ENCODE measurements at regions not wholly inside any gene's neighbourhood (a gene's known extent, or its start where the extent isn't known, plus 50 kb on each side); places are given as distances from the start of the nearest gene placed in this dataset.
"Not testable (repeated sequence)": the region's sequence is repeated elsewhere in the genome, so short reads cannot be mapped to it uniquely, and the experiment has no call there.

DNA sequence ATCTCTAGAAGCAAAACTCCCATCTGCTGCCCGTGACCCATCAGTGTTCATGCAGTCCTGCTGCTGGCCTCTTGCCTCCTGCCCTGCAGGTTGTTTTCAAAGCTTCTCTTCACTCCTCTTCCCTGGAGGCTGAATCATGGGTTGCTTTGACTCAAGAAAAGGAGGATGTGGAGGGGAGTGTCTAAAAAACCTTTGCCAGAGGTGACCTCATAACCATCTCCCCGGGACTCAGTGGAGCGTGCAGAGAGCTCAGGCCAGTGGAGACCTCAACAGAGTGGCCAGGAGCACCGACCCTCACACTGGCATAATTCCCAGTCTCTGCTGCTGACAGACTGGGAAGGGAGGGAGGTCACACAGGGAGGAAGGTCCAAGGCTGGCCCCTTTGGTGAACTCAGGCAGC is 60.9 kb upstream of the ITGA11 start:
- no peak for DNase-seq
- POLR2A ChIA-PET = no interaction called here

GRCh38 chr15:68493629-68494028 is 61.7 kb upstream of the ITGA11 start:
- TF ChIP-seq CTCF (IDR thresholded peaks at IDR 0.05) = no peak
- no peak for DNase-seq

More for the DNA sequence above, 60.9 kb upstream of the ITGA11 start:
- intact Hi-C loops (cut with micrococcal nuclease) = no loop called here
- CTCF ChIA-PET = no interaction called here
- peaks cover 5% of the 10 kb centered on the region for H3K27me3 Mint-ChIP-seq
- no peak for ATAC-seq
- no peaks in the 10 kb centered on the region for H3K9me3 Mint-ChIP-seq
- no peaks in the 10 kb centered on the region for H3K4me1 Mint-ChIP-seq (ENCODE audit: low read depth)
- no peak for TF ChIP-seq CTCF (IDR thresholded peaks at IDR 0.05)
- H3K27ac Mint-ChIP-seq = no peak overlapping the region
- H3K36me3 Mint-ChIP-seq (ENCODE audit: low read depth) = no peaks in the 10 kb centered on the region
- no peak overlapping the region for H3K4me3 Mint-ChIP-seq

GRCh38 chr15:68494573-68495110 is 62.7 kb upstream of the ITGA11 start:
- POLR2A ChIA-PET = no interaction called here
- H3K27ac Mint-ChIP-seq = no peak overlapping the region
- intact Hi-C loops (cut with micrococcal nuclease) = no loop called here
- H3K9me3 Mint-ChIP-seq = no peaks in the 10 kb centered on the region
- ATAC-seq = no peak
- CTCF ChIA-PET = interaction anchor here (3.1 kb wide), 1 partner anchor 179 kb away, joined by 9 read pairs; no protein-coding TSS in a partner anchor
- no peak overlapping the region for H3K4me3 Mint-ChIP-seq
- no peaks in the 10 kb centered on the region for H3K36me3 Mint-ChIP-seq (ENCODE audit: low read depth)
- H3K27me3 Mint-ChIP-seq = peaks cover 3% of the 10 kb centered on the region
- no peaks in the 10 kb centered on the region for H3K4me1 Mint-ChIP-seq (ENCODE audit: low read depth)
- no peak for TF ChIP-seq CTCF (IDR thresholded peaks at IDR 0.05)
- no peak for DNase-seq

More at GRCh38 chr15:68493629-68494028, 61.7 kb upstream of the ITGA11 start:
- ChIA-PET POLR2A (no interaction called here), CTCF (no interaction called here)
- Mint-ChIP-seq H3K4me3 (no peak overlapping the region), H3K4me1 (ENCODE audit: low read depth) (no peaks in the 10 kb centered on the region), H3K9me3 (no peaks in the 10 kb centered on the region), H3K27me3 (peaks cover 3% of the 10 kb centered on the region), H3K36me3 (ENCODE audit: low read depth) (no peaks in the 10 kb centered on the region), H3K27ac (no peak overlapping the region)
- no peak for ATAC-seq
- intact Hi-C loops (cut with micrococcal nuclease) = no loop called here

DNA sequence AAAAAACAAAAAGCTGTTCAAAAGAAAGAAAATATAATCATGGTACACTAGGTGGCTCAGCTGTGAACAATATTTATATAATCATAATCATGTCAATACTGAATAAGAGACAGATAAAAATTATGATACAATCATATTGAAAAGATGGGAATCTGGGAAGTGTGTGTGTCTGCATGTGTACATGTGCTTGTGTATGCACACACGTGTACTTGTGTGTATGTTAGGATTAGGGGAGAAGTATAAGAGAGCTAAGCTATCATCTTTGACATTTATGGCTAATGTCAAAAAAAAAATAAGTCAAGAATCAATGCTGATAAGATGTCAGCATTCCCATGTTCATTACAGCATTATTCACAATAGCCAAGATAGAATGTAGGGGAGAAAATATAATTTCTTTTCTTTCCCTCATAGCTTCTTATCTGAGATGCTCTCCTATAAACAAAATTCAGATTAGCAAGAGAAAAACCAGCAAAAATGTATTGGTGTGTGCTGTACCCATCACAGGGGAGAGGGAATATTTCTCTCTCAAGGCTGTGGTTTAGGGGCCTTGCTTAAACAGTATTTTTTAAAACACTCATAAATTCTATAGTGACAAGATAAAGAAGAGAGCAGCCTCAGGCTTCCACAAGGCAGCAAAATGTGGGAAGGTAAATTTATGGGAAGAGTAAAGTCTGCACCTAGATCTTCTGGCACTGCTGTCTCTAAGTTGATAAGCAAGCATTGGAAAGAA is 63.4 kb upstream of the ITGA11 start:
- CTCF ChIA-PET = interaction anchor here (0.6 to 3.1 kb wide), 2 partner anchors 87 to 179 kb away, joined by 3 to 9 read pairs; no protein-coding TSS in a partner anchor
- no peaks in the 10 kb centered on the region for H3K9me3 Mint-ChIP-seq
- intact Hi-C loops (cut with micrococcal nuclease) = no loop called here
- H3K36me3 Mint-ChIP-seq (ENCODE audit: low read depth) = no peaks in the 10 kb centered on the region
- H3K4me1 Mint-ChIP-seq (ENCODE audit: low read depth) = no peaks in the 10 kb centered on the region
- ATAC-seq (no peak), DNase-seq (no peak)
- H3K27ac Mint-ChIP-seq = no peak overlapping the region
- no peak overlapping the region for H3K4me3 Mint-ChIP-seq
- POLR2A ChIA-PET = no interaction called here
- H3K27me3 Mint-ChIP-seq = peaks cover 2% of the 10 kb centered on the region
- no peak for TF ChIP-seq CTCF (IDR thresholded peaks at IDR 0.05)

DNA sequence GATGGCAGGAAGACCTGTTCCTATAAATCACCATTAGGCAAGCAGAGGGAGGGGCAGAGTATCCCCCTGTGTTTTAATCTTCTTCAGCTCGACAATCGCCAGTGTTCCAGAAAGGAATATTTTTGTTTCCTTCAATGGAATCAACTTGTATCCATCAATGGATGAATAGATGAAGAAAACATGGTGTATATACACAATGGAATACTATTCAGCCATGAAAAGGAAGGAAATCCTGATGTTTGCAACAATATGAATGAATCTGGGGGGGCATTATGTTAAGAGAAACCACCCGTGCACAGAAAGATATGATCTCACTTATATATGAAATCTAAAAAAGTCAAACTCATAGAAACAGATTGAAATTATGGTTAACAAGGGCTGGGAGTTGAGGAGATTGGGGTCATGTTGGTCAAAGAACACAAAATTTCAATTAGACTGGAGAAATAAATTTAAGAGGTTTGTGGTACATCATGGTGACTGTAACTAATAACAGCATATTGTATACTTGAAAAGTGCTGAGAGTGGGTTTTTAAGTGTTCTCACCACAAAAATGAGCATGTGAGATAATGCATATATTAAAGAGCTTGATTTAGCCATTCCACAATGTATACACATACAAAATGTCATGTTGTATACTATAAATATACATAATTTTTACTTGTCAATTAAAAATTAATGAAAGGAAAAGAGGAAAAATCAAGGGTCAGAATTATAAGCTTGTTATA is 64.2 kb upstream of the ITGA11 start:
- POLR2A ChIA-PET = no interaction called here
- Mint-ChIP-seq H3K9me3 (no peaks in the 10 kb centered on the region), H3K4me1 (ENCODE audit: low read depth) (no peaks in the 10 kb centered on the region)

DNA sequence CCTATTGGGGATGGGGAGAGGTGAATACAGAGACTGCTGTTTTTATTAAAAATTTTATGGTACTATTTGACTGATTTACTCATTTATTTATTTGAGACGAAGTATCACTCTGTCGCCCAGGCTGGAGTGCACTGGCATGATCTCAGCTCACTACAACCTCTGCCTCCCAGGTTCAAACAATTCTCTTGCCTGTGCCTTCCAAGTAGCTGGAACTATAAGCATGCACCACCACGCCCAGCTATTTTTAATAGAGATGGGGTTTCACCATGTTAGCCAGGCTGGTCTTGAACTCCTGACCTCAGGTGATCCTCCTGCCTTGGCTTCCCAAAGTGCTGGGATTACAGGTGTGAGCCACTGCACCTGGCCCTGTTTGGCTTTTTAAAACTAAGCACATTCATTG is 64.8 kb upstream of the ITGA11 start:
- CTCF ChIA-PET = interaction anchor here (0.8 to 3.1 kb wide), 2 partner anchors 54 to 177 kb away, joined by 4 to 9 read pairs; no protein-coding TSS in a partner anchor
- POLR2A ChIA-PET = not testable (repeated sequence)

More for the DNA sequence above, 64.2 kb upstream of the ITGA11 start:
- H3K36me3 Mint-ChIP-seq (ENCODE audit: low read depth) = no peaks in the 10 kb centered on the region
- DNase-seq (no peak), ATAC-seq (no peak)
- TF ChIP-seq CTCF (IDR thresholded peaks at IDR 0.05) = no peak
- peaks cover 1% of the 10 kb centered on the region for H3K27me3 Mint-ChIP-seq
- no peak overlapping the region for H3K4me3 Mint-ChIP-seq
- intact Hi-C loops (cut with micrococcal nuclease) = no loop called here
- H3K27ac Mint-ChIP-seq = no peak overlapping the region
- CTCF ChIA-PET = interaction anchor here (0.6 to 3.1 kb wide), 3 partner anchors 54 to 178 kb away, joined by 3 to 9 read pairs (median 4); no protein-coding TSS in a partner anchor

More for the DNA sequence above, 64.8 kb upstream of the ITGA11 start:
- ATAC-seq; H3K4me1 Mint-ChIP-seq (ENCODE audit: low read depth); H3K27me3 Mint-ChIP-seq; H3K36me3 Mint-ChIP-seq (ENCODE audit: low read depth); H3K9me3 Mint-ChIP-seq; intact Hi-C loops (cut with micrococcal nuclease); DNase-seq; H3K4me3 Mint-ChIP-seq; H3K27ac Mint-ChIP-seq: not testable (repeated sequence)

All from activated CD8-positive, alpha-beta T cell treated with anti-CD3 and anti-CD28 coated beads for 36 hours (primary cell).